ENCODE measurements at regions not wholly inside any gene's neighbourhood (a gene's known extent, or its start where the extent isn't known, plus 50 kb on each side); places are given as distances from the start of the nearest gene placed in this dataset.

DNA sequence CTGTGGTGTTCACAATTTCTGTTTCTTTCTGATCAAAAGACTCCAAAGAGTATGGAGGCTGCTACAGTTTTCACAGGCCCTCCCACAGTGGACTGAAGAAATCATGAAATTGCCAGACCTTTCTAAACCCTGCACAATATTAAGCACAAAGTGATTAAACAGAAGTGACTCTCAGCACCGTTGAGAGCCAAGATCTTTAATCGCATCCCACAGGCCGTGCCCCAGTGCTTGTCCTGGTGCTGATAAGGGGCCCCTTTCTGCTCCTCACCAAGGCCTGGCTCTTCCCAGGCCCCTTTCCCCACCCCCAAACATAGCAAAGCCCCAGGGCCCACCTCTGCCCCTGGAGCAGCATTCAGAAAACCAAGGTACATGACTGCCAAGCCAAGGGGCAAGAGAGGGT is 57.4 kb upstream of the BMAL1 start:
- Histone ChIP-seq H3K9me3 (no peaks in the 10 kb centered on the region), H3K4me3 (no peak overlapping the region), H3K4me1 (no peaks in the 10 kb centered on the region), H3K27ac (no peak overlapping the region), H3K36me3 (ENCODE audit: insufficient read depth in 1 of 2, low read depth in 1 of 2) (no peaks in the 10 kb centered on the region), H3K27me3 (ENCODE audit: insufficient read depth in 3 of 3, low read length in 2 of 3) (peaks cover 0 to 2% (median 0%) of the 10 kb centered on the region in 3 donors)
- TF ChIP-seq, protein P1, sequence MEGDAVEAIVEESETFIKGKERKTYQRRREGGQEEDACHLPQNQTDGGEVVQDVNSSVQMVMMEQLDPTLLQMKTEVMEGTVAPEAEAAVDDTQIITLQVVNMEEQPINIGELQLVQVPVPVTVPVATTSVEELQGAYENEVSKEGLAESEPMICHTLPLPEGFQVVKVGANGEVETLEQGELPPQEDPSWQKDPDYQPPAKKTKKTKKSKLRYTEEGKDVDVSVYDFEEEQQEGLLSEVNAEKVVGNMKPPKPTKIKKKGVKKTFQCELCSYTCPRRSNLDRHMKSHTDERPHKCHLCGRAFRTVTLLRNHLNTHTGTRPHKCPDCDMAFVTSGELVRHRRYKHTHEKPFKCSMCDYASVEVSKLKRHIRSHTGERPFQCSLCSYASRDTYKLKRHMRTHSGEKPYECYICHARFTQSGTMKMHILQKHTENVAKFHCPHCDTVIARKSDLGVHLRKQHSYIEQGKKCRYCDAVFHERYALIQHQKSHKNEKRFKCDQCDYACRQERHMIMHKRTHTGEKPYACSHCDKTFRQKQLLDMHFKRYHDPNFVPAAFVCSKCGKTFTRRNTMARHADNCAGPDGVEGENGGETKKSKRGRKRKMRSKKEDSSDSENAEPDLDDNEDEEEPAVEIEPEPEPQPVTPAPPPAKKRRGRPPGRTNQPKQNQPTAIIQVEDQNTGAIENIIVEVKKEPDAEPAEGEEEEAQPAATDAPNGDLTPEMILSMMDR (IDR thresholded peaks at IDR 0.05), result no peak
- intact Hi-C loops (cut with DNase I), result no loop called here
- DNase-seq (no peak), ATAC-seq (no peak)
- WGBS, 3 donors, result 72 to 88% (median 80%) methylated on average over 3 of the region's 3 CpGs

DNA sequence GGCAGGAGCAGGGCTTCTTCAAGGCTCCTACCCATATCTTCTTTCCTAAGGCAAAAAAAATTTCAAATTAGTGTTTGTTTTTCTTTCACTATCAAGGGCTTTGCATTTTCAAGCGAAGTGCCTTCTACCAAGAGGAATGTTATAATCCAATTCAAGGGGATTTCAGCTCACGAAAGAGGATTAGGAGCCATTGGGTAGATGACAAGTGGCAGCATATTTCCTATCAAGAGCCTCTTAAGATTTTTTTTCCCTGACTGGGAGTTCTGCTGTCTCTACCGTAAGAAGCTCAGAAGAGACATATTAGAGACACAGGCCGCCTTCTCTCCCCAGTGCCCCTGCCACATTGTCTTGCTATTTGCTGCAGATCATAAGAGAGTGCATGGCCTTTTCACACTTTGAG is 55.9 kb upstream of the BMAL1 start:
- no peaks in the 10 kb centered on the region for H3K36me3 ChIP-seq (ENCODE audit: insufficient read depth in 1 of 2, low read depth in 1 of 2)
- DNase-seq (no peak), ATAC-seq (no peak)
- H3K9me3 ChIP-seq, result no peaks in the 10 kb centered on the region
- TF ChIP-seq, protein P1 (IDR thresholded peaks at IDR 0.05), result no peak
- H3K27me3 ChIP-seq (ENCODE audit: insufficient read depth in 3 of 3, low read length in 2 of 3), result no peaks in the 10 kb centered on the region
- no peaks in the 10 kb centered on the region for H3K4me1 ChIP-seq
- no peak overlapping the region for H3K27ac ChIP-seq
- intact Hi-C loops (cut with DNase I), result no loop called here
- H3K4me3 ChIP-seq, result no peak overlapping the region
- 95 to 96% (median 95%) methylated on average over 4 of the region's 4 CpGs for WGBS, 3 donors

DNA sequence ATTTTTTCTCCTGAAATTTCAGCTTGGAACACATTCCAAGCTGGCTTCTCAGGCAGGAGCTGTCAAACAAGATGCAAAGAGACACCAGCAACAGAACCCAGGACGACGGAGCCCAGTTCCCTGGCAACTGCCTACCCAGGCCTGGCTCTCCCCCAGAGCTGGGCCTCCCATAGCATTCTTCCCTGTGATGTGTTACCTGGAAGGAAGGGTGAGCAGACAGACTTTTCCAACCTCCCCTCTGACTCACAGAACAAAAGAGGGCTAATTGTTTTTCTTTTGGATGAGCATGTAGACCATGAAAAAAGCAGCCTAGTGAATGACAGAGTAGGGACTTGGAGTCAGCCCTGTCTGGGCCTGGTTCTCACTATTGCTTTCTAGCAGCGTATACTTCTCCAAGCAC is 55.3 kb upstream of the BMAL1 start:
- DNase-seq (no peak), ATAC-seq (no peak)
- Histone ChIP-seq H3K36me3 (ENCODE audit: insufficient read depth in 1 of 2, low read depth in 1 of 2) (no peaks in the 10 kb centered on the region), H3K27ac (no peak overlapping the region), H3K27me3 (ENCODE audit: insufficient read depth in 3 of 3, low read length in 2 of 3) (no peaks in the 10 kb centered on the region), H3K4me1 (no peaks in the 10 kb centered on the region), H3K4me3 (no peak overlapping the region), H3K9me3 (no peaks in the 10 kb centered on the region)
- TF ChIP-seq, protein P1 (IDR thresholded peaks at IDR 0.05), result no peak
- WGBS, 3 donors, result 67 to 81% (median 69%) methylated on average over 3 of the region's 3 CpGs
- intact Hi-C loops (cut with DNase I), result no loop called here

DNA sequence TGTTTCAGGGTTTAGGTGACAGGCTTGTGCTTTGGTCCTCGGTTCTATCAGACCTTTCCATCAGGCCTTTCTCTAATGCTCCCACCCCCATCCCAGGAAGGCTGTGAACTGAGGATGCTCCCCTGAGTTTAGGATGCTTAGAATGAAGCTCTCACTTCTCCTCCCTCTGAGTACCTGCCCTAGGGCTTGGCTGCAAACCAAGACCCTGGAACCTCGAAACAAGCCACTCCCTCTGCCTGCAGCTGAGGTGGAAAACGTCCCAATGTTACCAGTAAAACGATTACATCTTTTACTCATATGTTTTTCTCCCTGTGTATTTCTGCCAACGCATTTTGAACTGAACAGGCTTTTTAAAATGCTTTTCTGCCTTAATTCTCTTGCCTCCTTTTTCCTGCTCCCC is 54.5 kb upstream of the BMAL1 start:
- intact Hi-C loops (cut with DNase I), result no loop called here
- Histone ChIP-seq H3K9me3 (no peaks in the 10 kb centered on the region), H3K27me3 (ENCODE audit: insufficient read depth in 3 of 3, low read length in 2 of 3) (no peaks in the 10 kb centered on the region), H3K27ac (no peak overlapping the region), H3K4me1 (no peaks in the 10 kb centered on the region), H3K4me3 (no peak overlapping the region), H3K36me3 (ENCODE audit: insufficient read depth in 1 of 2, low read depth in 1 of 2) (no peaks in the 10 kb centered on the region)
- DNase-seq (no peak), ATAC-seq (no peak)
- 39 to 51% (median 47%) methylated on average over 5 of the region's 5 CpGs for WGBS, 3 donors
- TF ChIP-seq, protein P1 (IDR thresholded peaks at IDR 0.05), result no peak

DNA sequence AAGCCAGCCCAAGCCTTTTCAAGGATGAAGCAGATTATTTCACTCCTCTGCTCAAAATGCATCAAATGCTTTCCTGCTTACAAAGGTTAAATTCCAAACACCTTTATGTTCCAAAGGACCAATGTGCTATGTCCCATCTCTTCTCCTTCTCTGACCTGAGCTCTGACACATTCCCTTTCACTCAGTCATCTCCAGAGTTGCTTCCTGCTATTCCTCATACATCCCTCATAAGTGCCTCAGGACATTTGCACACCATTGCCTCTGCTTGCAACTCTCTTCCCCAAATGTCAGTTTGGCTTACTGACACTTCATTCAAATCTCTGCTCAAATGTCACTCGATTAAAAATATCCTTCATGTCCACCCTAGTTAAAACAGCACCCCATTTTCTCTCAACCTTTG is 53.3 kb upstream of the BMAL1 start:
- no peak for DNase-seq
- 88 to 89% (median 88%) methylated on average over 1 of the region's 1 CpG for WGBS, 3 donors
- H3K9me3 ChIP-seq, result no peaks in the 10 kb centered on the region
- TF ChIP-seq, protein P1 (IDR thresholded peaks at IDR 0.05), result no peak
- H3K4me3 ChIP-seq, result no peak overlapping the region
- H3K27me3 ChIP-seq (ENCODE audit: insufficient read depth in 3 of 3, low read length in 2 of 3), result no peaks in the 10 kb centered on the region
- no peaks in the 10 kb centered on the region for H3K36me3 ChIP-seq (ENCODE audit: insufficient read depth in 1 of 2, low read depth in 1 of 2)
- intact Hi-C loops (cut with DNase I), result no loop called here
- no peak for ATAC-seq
- no peaks in the 10 kb centered on the region for H3K4me1 ChIP-seq
- no peak overlapping the region for H3K27ac ChIP-seq

Measured in psoas muscle (tissue), 7 donors.